Trophoblast cell (in vitro differentiated cells and primary cell): ENCODE measurements at regions not wholly inside any gene's neighbourhood (a gene's known extent, or its start where the extent isn't known, plus 50 kb on each side); places are given as distances from the start of the nearest gene placed in this dataset.

Experiments used
- DNase-seq, 2 donors: peaks; one replicate each; pipeline ENCODE4 v3.0.0-alpha.2; 2016
- H2AFZ ChIP-seq: 2 replicates; pipeline ENCODE4 v1.6.1; 2013; ENCODE audit warnings: low read length, moderate library complexity, mild to moderate bottlenecking; ENCODE audit not compliant: insufficient read depth, poor library complexity
- H2AK5ac ChIP-seq: 2 replicates; pipeline ENCODE4 v1.6.1; 2013; ENCODE audit warnings: mild to moderate bottlenecking, low read length
- H2BK120ac ChIP-seq: 2 replicates; pipeline ENCODE4 v1.6.1; 2013; ENCODE audit warnings: low read length, mild to moderate bottlenecking, moderate library complexity; ENCODE audit not compliant: insufficient read depth, poor library complexity
- H2BK12ac ChIP-seq: 2 replicates; pipeline ENCODE4 v1.6.1; 2013; ENCODE audit warnings: mild to moderate bottlenecking, low read length, moderate library complexity
- H2BK5ac ChIP-seq: 2 replicates; pipeline ENCODE4 v1.6.1; 2013; ENCODE audit warnings: low read length, low read depth, moderate library complexity, mild to moderate bottlenecking; ENCODE audit not compliant: poor library complexity
- H3K14ac ChIP-seq: 2 replicates; pipeline ENCODE4 v1.6.1; 2013; ENCODE audit warnings: mild to moderate bottlenecking, low read length
- H3K18ac ChIP-seq: 2 replicates; pipeline ENCODE4 v1.6.1; 2013; ENCODE audit warnings: mild to moderate bottlenecking, low read length
- H3K23ac ChIP-seq: 2 replicates; pipeline ENCODE4 v1.6.1; 2013; ENCODE audit warnings: low read length
- H3K27ac ChIP-seq: 2 replicates; pipeline ENCODE4 v1.5.1; 2013; ENCODE audit warnings: low read depth, mild to moderate bottlenecking, inconsistent platforms, low read length, moderate library complexity
- H3K27me3 ChIP-seq: 2 replicates; pipeline ENCODE4 v1.6.1; 2013; ENCODE audit warnings: inconsistent platforms, mild to moderate bottlenecking, low read length, moderate library complexity; ENCODE audit not compliant: insufficient read depth
- H3K36me3 ChIP-seq, 2 experiments: 1 replicate in 1 of 2; 2 replicates in 1 of 2; pipeline ENCODE4 v1.6.1; 2013; ENCODE audit warnings: low read length in 2 of 2, mild to moderate bottlenecking in 2 of 2, moderate library complexity in 1 of 2; ENCODE audit not compliant: insufficient read depth in 2 of 2, control insufficient read depth in 1 of 2
- H3K4ac ChIP-seq: 2 replicates; pipeline ENCODE4 v1.6.1; 2013; ENCODE audit warnings: low read depth, mild to moderate bottlenecking, low read length, moderate library complexity
- H3K4me1 ChIP-seq, 2 experiments: 1 replicate in 1 of 2; 2 replicates in 1 of 2; pipeline ENCODE4 v1.6.1; 2013; ENCODE audit warnings: low read length in 2 of 2, mild to moderate bottlenecking in 2 of 2, moderate library complexity in 1 of 2; ENCODE audit not compliant: insufficient read depth in 2 of 2, control insufficient read depth in 1 of 2
- H3K4me2 ChIP-seq: 2 replicates; pipeline ENCODE4 v1.6.1; 2013; ENCODE audit warnings: inconsistent platforms, mild to moderate bottlenecking, low read length, moderate library complexity
- H3K4me3 ChIP-seq: 2 replicates; pipeline ENCODE4 v1.5.1; 2013; ENCODE audit warnings: mild to moderate bottlenecking, low read depth, low read length, inconsistent platforms
- H3K79me1 ChIP-seq: one replicate; pipeline ENCODE4 v1.6.1; 2013; ENCODE audit warnings: low read length
- H3K79me2 ChIP-seq: 2 replicates; pipeline ENCODE4 v1.6.1; 2013; ENCODE audit warnings: low read length, mild to moderate bottlenecking; ENCODE audit not compliant: control insufficient read depth, insufficient read depth, poor library complexity
- H3K9ac ChIP-seq: 2 replicates; pipeline ENCODE4 v1.6.1; 2013; ENCODE audit warnings: mild to moderate bottlenecking, low read length
- H3K9me3 ChIP-seq: 2 replicates; pipeline ENCODE4 v1.6.1; 2013; ENCODE audit warnings: low read depth, mild to moderate bottlenecking, control low read depth, inconsistent platforms, low read length; ENCODE audit not compliant: insufficient read depth
- H4K12ac ChIP-seq: 2 replicates; pipeline ENCODE4 v1.6.1; 2013; ENCODE audit warnings: low read depth, mild to moderate bottlenecking, low read length, moderate library complexity
- H4K8ac ChIP-seq: 2 replicates; pipeline ENCODE4 v1.6.1; 2013; ENCODE audit warnings: low read depth, mild to moderate bottlenecking, low read length, moderate library complexity
- H4K91ac ChIP-seq: one replicate; pipeline ENCODE4 v1.6.1; 2013; ENCODE audit warnings: low read depth, mild to moderate bottlenecking, low read length, moderate library complexity
- WGBS: extraction: QIAGEN DNeasy Blood & Tissue Kit; methylation state at CpG from one replicate; pipeline ENCODE4 v1.1.7; 2013; ENCODE audit warnings: missing lambda C conversion rate; ENCODE audit not compliant: insufficient read length, insufficient coverage; ENCODE audit errors: extremely low coverage; 5-methylcytosine and 5-hydroxymethylcytosine counted together

DNA sequence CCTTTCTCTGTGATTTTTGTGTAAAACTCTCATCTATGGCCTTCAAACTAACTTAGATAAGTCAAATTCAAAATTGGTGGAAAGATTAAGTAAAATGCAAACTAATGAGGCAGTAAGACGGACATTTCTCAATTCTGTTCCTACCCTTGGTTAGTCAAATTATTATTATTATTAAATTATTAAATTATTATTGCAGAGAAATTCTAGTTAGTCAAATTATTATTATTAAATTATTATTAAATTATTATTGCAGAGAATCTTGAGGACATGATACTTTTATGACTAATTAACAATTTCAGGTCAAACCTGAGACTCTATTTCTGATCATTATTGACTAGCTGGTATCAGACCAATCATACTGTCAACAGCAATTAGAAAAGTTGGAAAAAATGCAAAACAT lies 845.0 kb upstream of the NECTIN3 start:
- no peak overlapping the region for H3K4me3 ChIP-seq
- no peak overlapping the region for H3K14ac ChIP-seq
- no CpG with 5 or more reads among the region's 1 CpG for WGBS

DNA sequence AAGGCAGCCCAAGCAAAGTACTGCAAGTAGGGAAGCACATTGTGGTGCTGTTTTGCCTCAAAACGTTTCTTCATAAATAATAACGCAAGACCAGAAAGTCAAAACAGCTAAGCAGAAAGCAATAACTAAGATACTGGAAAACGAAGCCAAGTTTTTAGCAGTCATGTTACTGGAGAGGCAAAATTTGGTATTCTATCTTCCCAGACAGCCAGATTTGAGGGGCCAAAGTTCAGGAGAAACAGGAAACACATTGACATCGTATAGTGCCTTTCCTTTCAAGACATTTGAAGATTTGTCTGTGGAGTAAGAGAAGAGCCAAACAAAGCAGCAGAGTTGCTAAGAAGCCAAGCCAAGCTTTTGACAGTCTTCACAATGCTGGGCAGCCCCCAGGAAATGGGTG lies 843.6 kb upstream of the NECTIN3 start:
- Histone ChIP-seq H2BK5ac (no peak overlapping the region), H3K14ac (no peak overlapping the region), H3K79me1 (no peaks in the 10 kb centered on the region), H2AK5ac (no peak overlapping the region), H2AFZ (no peak overlapping the region), H4K91ac (no peak overlapping the region), H3K4me1 (no peaks in the 10 kb centered on the region), H4K12ac (no peak overlapping the region), H3K4me2 (no peak overlapping the region), H2BK12ac (no peak overlapping the region), H3K27ac (no peak overlapping the region), H4K8ac (no peak overlapping the region), H3K9ac (no peak overlapping the region), H3K23ac (no peak overlapping the region), H3K27me3 (no peaks in the 10 kb centered on the region), H3K36me3 (no peaks in the 10 kb centered on the region), H2BK120ac (no peak overlapping the region), H3K4me3 (no peak overlapping the region), H3K4ac (no peak overlapping the region), H3K18ac (no peak overlapping the region), H3K79me2 (no peaks in the 10 kb centered on the region), H3K9me3 (no peaks in the 10 kb centered on the region)
- no CpG with 5 or more reads among the region's 4 CpGs for WGBS
- DNase-seq, result no peak

More for the DNA sequence above, 845.0 kb upstream of the NECTIN3 start:
- Histone ChIP-seq H2AFZ (no peak overlapping the region), H2BK12ac (no peak overlapping the region), H3K4me2 (no peak overlapping the region), H2BK5ac (no peak overlapping the region), H3K27ac (no peak overlapping the region), H3K9ac (no peak overlapping the region), H3K27me3 (no peaks in the 10 kb centered on the region), H3K18ac (no peak overlapping the region), H3K79me2 (no peaks in the 10 kb centered on the region), H4K8ac (no peak overlapping the region), H3K23ac (no peak overlapping the region), H3K4me1 (no peaks in the 10 kb centered on the region), H3K9me3 (no peaks in the 10 kb centered on the region), H3K79me1 (no peaks in the 10 kb centered on the region), H2AK5ac (no peak overlapping the region), H4K12ac (no peak overlapping the region), H3K4ac (no peak overlapping the region), H2BK120ac (no peak overlapping the region), H4K91ac (no peak overlapping the region), H3K36me3 (no peaks in the 10 kb centered on the region)
- DNase-seq, result no peak

DNA sequence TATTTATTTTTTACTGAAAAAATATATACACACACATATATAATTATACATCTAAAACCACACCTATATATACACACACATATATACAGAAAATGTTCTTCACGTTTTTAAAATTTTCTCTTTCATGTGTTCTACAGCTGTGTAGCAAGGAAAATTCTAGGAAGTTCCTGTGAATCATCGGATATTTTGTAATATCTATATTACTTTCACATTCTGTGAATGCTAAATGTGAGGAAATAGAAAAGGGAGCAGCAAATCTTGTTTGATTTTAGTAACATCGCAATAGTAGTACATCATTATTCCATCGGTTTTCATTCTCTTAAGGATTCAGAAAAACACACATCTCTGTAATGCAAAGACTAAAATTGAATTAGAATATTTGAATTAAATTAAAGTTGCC lies 836.8 kb upstream of the NECTIN3 start:
- no peak overlapping the region for H4K8ac ChIP-seq
- H3K4ac ChIP-seq, result no peak overlapping the region
- H3K4me3 ChIP-seq, result no peak overlapping the region
- no peaks in the 10 kb centered on the region for H3K79me1 ChIP-seq
- H3K79me2 ChIP-seq, result no peaks in the 10 kb centered on the region
- WGBS, result 100% methylated on average over 1 of the region's 4 CpGs
- H4K12ac ChIP-seq, result no peak overlapping the region
- H3K27ac ChIP-seq, result no peak overlapping the region
- no peak overlapping the region for H3K18ac ChIP-seq
- H2BK5ac ChIP-seq, result no peak overlapping the region
- H3K27me3 ChIP-seq, result no peaks in the 10 kb centered on the region
- no peak overlapping the region for H3K14ac ChIP-seq
- no peaks in the 10 kb centered on the region for H3K36me3 ChIP-seq
- no peak overlapping the region for H3K23ac ChIP-seq
- no peak overlapping the region for H4K91ac ChIP-seq
- no peaks in the 10 kb centered on the region for H3K9me3 ChIP-seq
- H3K9ac ChIP-seq, result no peak overlapping the region
- H2BK120ac ChIP-seq, result no peak overlapping the region
- no peak overlapping the region for H2AFZ ChIP-seq
- H2AK5ac ChIP-seq, result no peak overlapping the region
- DNase-seq, result peak; percentile 1 to 43
- H2BK12ac ChIP-seq, result no peak overlapping the region
- no peak overlapping the region for H3K4me2 ChIP-seq
- no peaks in the 10 kb centered on the region for H3K4me1 ChIP-seq

DNA sequence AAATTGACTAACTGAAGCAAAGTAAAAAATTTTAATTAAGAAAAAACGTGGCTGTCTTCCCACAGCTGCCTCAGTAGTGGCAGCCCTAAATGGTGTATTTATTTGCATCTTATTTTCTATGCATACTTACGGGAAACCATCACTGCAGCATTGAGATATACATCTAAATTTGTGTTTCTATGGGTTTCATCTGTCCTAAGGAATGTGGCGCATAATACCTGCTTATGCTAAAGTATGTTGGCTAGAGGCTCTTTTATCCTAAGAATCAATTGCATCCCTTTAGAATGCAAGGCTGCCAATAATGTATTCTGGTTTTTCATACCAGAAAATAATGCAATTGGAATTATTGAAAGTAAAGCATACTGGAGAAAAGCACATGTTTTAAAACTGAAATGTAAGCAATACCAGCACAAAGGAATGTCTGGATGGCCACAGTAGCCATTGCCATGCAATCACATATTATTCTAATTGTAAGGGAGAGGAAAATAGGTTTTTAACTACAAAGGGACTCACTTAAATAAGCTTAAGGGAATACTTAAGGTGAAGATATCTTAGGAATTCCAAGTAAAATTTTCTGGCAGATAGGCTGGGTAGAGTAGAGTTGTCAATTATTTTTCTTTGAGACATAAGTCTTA lies 834.5 kb upstream of the NECTIN3 start:
- H2AK5ac ChIP-seq, result no peak overlapping the region
- no peak overlapping the region for H4K91ac ChIP-seq
- H2BK5ac ChIP-seq, result no peak overlapping the region
- H3K4me2 ChIP-seq, result no peak overlapping the region
- no peak overlapping the region for H3K4ac ChIP-seq
- no peak overlapping the region for H3K23ac ChIP-seq
- DNase-seq, result peak; percentile 8 to 47
- no peak overlapping the region for H4K8ac ChIP-seq
- H4K12ac ChIP-seq, result no peak overlapping the region
- no peak overlapping the region for H3K9ac ChIP-seq
- no peak overlapping the region for H3K18ac ChIP-seq
- H2AFZ ChIP-seq, result no peak overlapping the region
- no peaks in the 10 kb centered on the region for H3K27me3 ChIP-seq
- H3K27ac ChIP-seq, result no peak overlapping the region
- H3K9me3 ChIP-seq, result no peaks in the 10 kb centered on the region
- no peaks in the 10 kb centered on the region for H3K4me1 ChIP-seq
- H3K36me3 ChIP-seq, result no peaks in the 10 kb centered on the region
- no CpG with 5 or more reads among the region's 3 CpGs for WGBS
- H3K4me3 ChIP-seq, result no peak overlapping the region
- H3K79me1 ChIP-seq, result no peaks in the 10 kb centered on the region
- no peak overlapping the region for H2BK120ac ChIP-seq
- no peak overlapping the region for H3K14ac ChIP-seq
- H3K79me2 ChIP-seq, result no peaks in the 10 kb centered on the region
- H2BK12ac ChIP-seq, result no peak overlapping the region
